ENCODE measurements at regions not wholly inside any gene's neighbourhood (a gene's known extent, or its start where the extent isn't known, plus 50 kb on each side); places are given as distances from the start of the nearest gene placed in this dataset.

- no peak for DNase-seq (ENCODE audit: extremely low spot score)
- TF ChIP-seq CTCF (IDR thresholded peaks at IDR 0.05; ENCODE audit: control extremely low read depth, extremely low read depth, low read depth, missing control alignments): no peak
- ChIA-PET POLR2A (no interaction called here), CTCF (no interaction called here)
Observed at GRCh38 chr11:64484191-64485022, 71.3 kb upstream of the SLC22A11 start.

GRCh38 chr11:64485074-64485473 is 70.7 kb upstream of the SLC22A11 start:
- ChIA-PET CTCF (no interaction called here), POLR2A (no interaction called here)
- TF ChIP-seq CTCF (IDR thresholded peaks at IDR 0.05; ENCODE audit: control extremely low read depth, extremely low read depth, low read depth, missing control alignments): no peak
- DNase-seq (ENCODE audit: extremely low spot score): no peak

GRCh38 chr11:64489831-64490441 is 65.8 kb upstream of the SLC22A11 start:
- peak; percentile 65 for DNase-seq (ENCODE audit: extremely low spot score)
- peak; percentile 54 for TF ChIP-seq CTCF (IDR thresholded peaks at IDR 0.05; ENCODE audit: control extremely low read depth, extremely low read depth, low read depth, missing control alignments)
- CTCF ChIA-PET: interaction anchor here (1.2 to 2.1 kb wide), 2 partner anchors 27 to 163 kb away, joined by 3 to 6 read pairs; no protein-coding TSS in a partner anchor
- POLR2A ChIA-PET: no interaction called here

- POLR2A ChIA-PET: no interaction called here
- DNase-seq (ENCODE audit: extremely low spot score): no peak
Observed at GRCh38 chr11:64490562-64491216, 65.1 kb upstream of the SLC22A11 start.

GRCh38 chr11:64492561-64492960 is 63.2 kb upstream of the SLC22A11 start:
- CTCF ChIA-PET: no interaction called here
- POLR2A ChIA-PET: no interaction called here

More at GRCh38 chr11:64490562-64491216, 65.1 kb upstream of the SLC22A11 start:
- no peak for TF ChIP-seq CTCF (IDR thresholded peaks at IDR 0.05; ENCODE audit: control extremely low read depth, extremely low read depth, low read depth, missing control alignments)
- CTCF ChIA-PET: interaction anchor here (1.0 to 2.1 kb wide), 3 partner anchors 26 to 162 kb away, joined by 3 to 6 read pairs (median 3); no protein-coding TSS in a partner anchor

More at GRCh38 chr11:64492561-64492960, 63.2 kb upstream of the SLC22A11 start:
- TF ChIP-seq CTCF (IDR thresholded peaks at IDR 0.05; ENCODE audit: control extremely low read depth, extremely low read depth, low read depth, missing control alignments): no peak
- no peak for DNase-seq (ENCODE audit: extremely low spot score)

Data from GM10248 (cell line).